ENCODE measurements at regions not wholly inside any gene's neighbourhood (a gene's known extent, or its start where the extent isn't known, plus 50 kb on each side); places are given as distances from the start of the nearest gene placed in this dataset.

DNA sequence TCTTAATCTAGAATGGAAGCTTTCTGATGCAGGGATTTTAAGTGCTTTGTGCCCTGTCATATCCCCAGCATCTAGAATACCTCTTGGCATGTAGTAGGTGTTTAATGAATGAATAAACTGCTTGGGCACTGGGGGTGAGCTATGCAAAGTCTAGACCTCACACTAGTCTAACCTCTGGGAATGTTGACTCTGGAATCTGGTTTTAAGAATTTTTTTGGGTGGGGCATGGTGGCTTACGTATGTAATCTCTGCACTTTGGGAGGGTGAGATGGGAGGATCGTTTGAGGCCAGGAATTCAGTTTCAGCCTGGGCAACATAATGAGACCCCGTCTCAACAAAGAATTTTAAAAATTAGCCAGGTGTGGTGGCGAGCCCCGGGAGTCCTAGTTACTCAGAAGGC lies 146.3 kb upstream of the RGMA start:
- TF ChIP-seq GATA1 (IDR thresholded peaks at IDR 0.05; ENCODE audit: low read depth, low read length) (no peak), POLR2A (IDR thresholded peaks at IDR 0.05; ENCODE audit: low read length) (no peak)
- no peak for DNase-seq

DNA sequence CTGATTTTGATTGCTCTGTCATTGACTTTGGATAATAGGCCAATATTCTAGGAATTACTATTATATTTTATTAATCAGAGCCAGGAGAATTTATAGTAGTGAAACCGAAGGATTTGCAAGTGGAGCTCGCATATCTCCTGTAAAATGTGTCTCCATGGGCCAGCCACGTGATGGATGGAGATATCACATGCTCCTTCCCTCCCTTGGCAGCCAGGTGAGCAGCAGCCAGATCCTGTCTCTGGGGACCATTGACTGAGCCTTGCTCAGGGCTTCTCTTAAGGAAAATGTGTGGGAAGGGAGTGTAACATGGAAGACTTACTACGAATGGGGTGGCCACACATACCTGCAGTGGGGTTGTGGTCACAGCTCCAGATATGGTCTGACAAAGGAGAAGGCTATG lies 144.7 kb upstream of the RGMA start:
- no peak for DNase-seq

DNA sequence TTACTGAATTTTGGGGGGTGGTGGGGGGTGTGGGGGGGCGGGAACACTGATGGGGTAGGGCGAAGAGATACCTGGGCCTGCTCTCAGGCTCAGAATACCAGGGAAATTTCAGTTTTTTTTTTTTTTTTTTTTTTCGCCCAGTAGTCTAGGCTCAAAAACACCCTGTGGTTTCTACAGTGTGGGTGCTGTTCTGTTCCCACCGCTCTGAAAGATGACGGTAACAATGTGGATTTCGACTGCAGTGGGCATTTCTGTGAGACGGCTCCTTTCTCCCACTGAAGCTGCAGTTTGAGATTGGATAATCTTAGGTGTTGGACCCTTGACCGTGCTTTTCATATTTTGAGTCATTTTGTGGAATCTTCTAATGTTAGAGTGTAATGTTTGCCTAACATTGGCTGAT lies 143.8 kb upstream of the RGMA start:
- DNase-seq: no peak
- no peak for TF ChIP-seq POLR2A (IDR thresholded peaks at IDR 0.05; ENCODE audit: low read length)
- TF ChIP-seq GATA1 (IDR thresholded peaks at IDR 0.05; ENCODE audit: low read depth, low read length): no peak

More for the DNA sequence above, 144.7 kb upstream of the RGMA start:
- TF ChIP-seq POLR2A (IDR thresholded peaks at IDR 0.05; ENCODE audit: low read length) (no peak), GATA1 (IDR thresholded peaks at IDR 0.05; ENCODE audit: low read depth, low read length) (no peak)

GRCh38 chr15:93231994-93232393 lies 143.0 kb upstream of the RGMA start:
- TF ChIP-seq GATA1 (IDR thresholded peaks at IDR 0.05; ENCODE audit: low read depth, low read length) (no peak), POLR2A (IDR thresholded peaks at IDR 0.05; ENCODE audit: low read length) (no peak)
- no peak for DNase-seq

- DNase-seq: no peak
- TF ChIP-seq GATA1 (IDR thresholded peaks at IDR 0.05; ENCODE audit: low read depth, low read length): no peak
- TF ChIP-seq POLR2A (IDR thresholded peaks at IDR 0.05; ENCODE audit: low read length): no peak
Observed at GRCh38 chr15:93231261-93231925, 142.4 kb upstream of the RGMA start.

GRCh38 chr15:93228546-93228945 lies 139.5 kb upstream of the RGMA start:
- no peak for DNase-seq
- TF ChIP-seq GATA1 (IDR thresholded peaks at IDR 0.05; ENCODE audit: low read depth, low read length): no peak
- TF ChIP-seq POLR2A (IDR thresholded peaks at IDR 0.05; ENCODE audit: low read length): no peak

- no peak for DNase-seq
- TF ChIP-seq GATA1 (IDR thresholded peaks at IDR 0.05; ENCODE audit: low read depth, low read length) (no peak), POLR2A (IDR thresholded peaks at IDR 0.05; ENCODE audit: low read length) (no peak)
Observed at GRCh38 chr15:93223803-93224202, 134.8 kb upstream of the RGMA start.

- TF ChIP-seq GATA1 (IDR thresholded peaks at IDR 0.05; ENCODE audit: low read depth, low read length): no peak
- TF ChIP-seq POLR2A (IDR thresholded peaks at IDR 0.05; ENCODE audit: low read length): no peak
- DNase-seq: no peak
Observed at GRCh38 chr15:93221759-93222158, 132.7 kb upstream of the RGMA start.

DNA sequence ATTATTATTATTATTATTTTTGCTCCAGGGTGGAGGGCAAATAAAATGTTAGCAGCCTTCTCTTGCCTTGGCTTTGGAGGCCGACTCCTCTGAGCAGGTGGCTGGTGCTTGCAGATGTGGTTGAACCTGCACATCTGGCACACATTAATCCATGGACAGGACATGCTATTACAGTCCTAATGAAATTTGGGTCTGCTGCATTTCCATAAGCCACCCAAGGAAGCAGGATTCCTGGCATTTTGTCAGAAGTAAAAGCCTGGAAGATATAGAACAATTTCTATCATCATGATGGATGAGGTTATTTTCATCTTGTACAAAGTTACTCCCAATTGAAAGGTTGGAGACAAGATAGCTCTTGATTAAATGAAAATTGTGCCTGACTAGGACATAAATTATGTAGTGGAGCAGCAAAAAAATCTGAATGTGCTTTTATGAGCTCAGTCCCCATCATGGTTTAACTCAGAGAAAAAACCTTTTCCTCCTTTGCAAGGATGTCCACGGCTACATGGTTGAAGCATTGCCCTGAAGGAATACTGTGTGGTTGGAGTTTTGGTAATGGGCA lies 130.9 kb upstream of the RGMA start:
- TF ChIP-seq POLR2A (IDR thresholded peaks at IDR 0.05; ENCODE audit: low read length): no peak
- TF ChIP-seq GATA1 (IDR thresholded peaks at IDR 0.05; ENCODE audit: low read depth, low read length): no peak

DNA sequence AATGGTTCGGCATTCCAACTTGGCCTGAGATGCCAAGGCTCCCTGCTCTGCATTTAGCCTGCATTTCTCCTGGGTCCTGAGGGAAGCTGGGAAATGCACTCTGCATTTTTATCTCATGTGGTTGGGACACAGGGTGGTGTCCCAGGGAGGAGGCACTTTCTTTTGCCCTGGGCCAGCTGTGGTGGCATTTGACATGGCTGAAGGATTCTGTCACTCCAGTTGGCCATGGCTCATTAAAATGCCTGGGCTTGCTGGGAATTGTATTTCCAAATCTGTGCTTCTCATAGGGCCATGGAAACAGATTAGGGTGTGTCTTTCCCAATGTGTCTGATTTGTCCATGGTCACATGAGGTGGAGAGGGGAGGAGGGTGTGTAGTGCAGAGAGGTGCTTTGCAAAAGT lies 128.3 kb upstream of the RGMA start:
- no peak for TF ChIP-seq POLR2A (IDR thresholded peaks at IDR 0.05; ENCODE audit: low read length)
- no peak for TF ChIP-seq GATA1 (IDR thresholded peaks at IDR 0.05; ENCODE audit: low read depth, low read length)
- DNase-seq: no peak

More for the DNA sequence above, 130.9 kb upstream of the RGMA start:
- DNase-seq: no peak

GRCh38 chr15:93214106-93214505 lies 125.1 kb upstream of the RGMA start:
- DNase-seq: no peak
- TF ChIP-seq GATA1 (IDR thresholded peaks at IDR 0.05; ENCODE audit: low read depth, low read length) (no peak), POLR2A (IDR thresholded peaks at IDR 0.05; ENCODE audit: low read length) (no peak)

DNA sequence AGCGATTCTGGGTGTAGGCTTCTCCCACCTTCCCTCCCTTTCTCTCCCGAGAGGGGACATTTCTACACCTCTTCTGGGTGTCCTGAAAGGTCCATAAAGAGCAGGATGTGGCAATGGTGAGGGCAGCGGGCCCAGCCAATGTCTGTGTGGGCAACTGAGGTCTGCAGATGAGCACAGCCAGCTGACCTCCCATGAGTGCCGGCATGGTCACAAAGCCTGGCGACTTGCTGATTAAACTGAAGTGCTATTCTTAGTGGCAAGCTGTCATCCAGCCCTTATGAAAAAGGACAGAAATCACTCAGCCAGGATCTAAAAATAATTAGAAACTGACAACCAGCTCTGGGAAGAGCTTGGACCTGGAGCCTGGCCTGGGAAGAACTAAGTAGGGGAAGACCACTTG lies 124.3 kb upstream of the RGMA start:
- no peak for TF ChIP-seq GATA1 (IDR thresholded peaks at IDR 0.05; ENCODE audit: low read depth, low read length)
- no peak for TF ChIP-seq POLR2A (IDR thresholded peaks at IDR 0.05; ENCODE audit: low read length)
- DNase-seq: no peak

DNA sequence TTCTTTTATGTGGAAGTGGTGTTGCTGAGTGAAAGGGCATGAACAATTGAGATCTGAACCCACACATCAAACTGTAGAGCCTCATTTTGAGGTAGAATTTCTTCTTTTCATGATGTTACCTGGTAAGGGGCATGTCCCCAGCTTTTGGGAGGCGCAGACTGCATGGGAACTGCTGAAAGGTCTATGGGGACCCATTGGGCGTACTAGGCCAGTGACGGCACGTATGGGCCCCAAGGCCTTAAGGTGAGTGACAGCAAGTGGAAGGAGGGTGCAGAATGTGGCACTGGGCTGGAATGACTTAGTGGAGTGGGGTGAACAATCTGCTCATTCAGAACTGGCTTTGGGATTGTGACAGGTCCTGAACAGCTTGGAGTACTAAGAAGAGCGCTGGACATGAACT lies 123.6 kb upstream of the RGMA start:
- TF ChIP-seq GATA1 (IDR thresholded peaks at IDR 0.05; ENCODE audit: low read depth, low read length): no peak
- TF ChIP-seq POLR2A (IDR thresholded peaks at IDR 0.05; ENCODE audit: low read length): no peak
- DNase-seq: no peak

- no peak for DNase-seq
- TF ChIP-seq GATA1 (IDR thresholded peaks at IDR 0.05; ENCODE audit: low read depth, low read length): no peak
- no peak for TF ChIP-seq POLR2A (IDR thresholded peaks at IDR 0.05; ENCODE audit: low read length)
Observed at GRCh38 chr15:93210995-93211394, 122.0 kb upstream of the RGMA start.

GRCh38 chr15:93209690-93210445 lies 120.9 kb upstream of the RGMA start:
- no peak for DNase-seq
- TF ChIP-seq POLR2A (IDR thresholded peaks at IDR 0.05; ENCODE audit: low read length) (no peak), GATA1 (IDR thresholded peaks at IDR 0.05; ENCODE audit: low read depth, low read length) (no peak)

All from erythroblast (primary cell).